IMR-90 (cell line): ENCODE measurements at regions not wholly inside any gene's neighbourhood (a gene's known extent, or its start where the extent isn't known, plus 50 kb on each side); places are given as distances from the start of the nearest gene placed in this dataset.

ENCODE experiments used
- ATAC-seq: fragments of 200-7000 bp; cut with Tn5 transposase; 2 replicates; pipeline ENCODE4 v1.9.1; 2020; ENCODE audit warnings: low read depth, mild to moderate bottlenecking, moderate library complexity
- BruUV-seq: library from RNA; stranded (reverse); fragments of 400-500 nt; replicated peaks from 2 replicates; lab custom pipeline; 2021; lab: Mats Ljungman, UMichigan
- CTCF ChIA-PET: fragments of 300-600 bp; formaldehyde crosslinking; extraction: SDS; loops from one replicate; lab custom pipeline; 2021; ENCODE audit warnings: antibody characterized with exemption; lab: Yijun Ruan, JAX
- POLR2A ChIA-PET: fragments of 300-600 bp; sonication (Branson Sonifier 250); formaldehyde crosslinking; loops from one replicate; lab custom pipeline; 2022; ENCODE audit warnings: antibody characterized with exemption; ENCODE audit not compliant: unreplicated experiment; lab: Charles Lee
- DNase-seq: peaks from one replicate; pipeline ENCODE4 v3.0.0; 2013
- H2AFZ ChIP-seq: replicated peaks from 2 replicates; pipeline ENCODE3; 2013; ENCODE audit warnings: low read length, mild to moderate bottlenecking; ENCODE audit not compliant: poor library complexity
- H2AK5ac ChIP-seq: 2 replicates; pipeline ENCODE4 v1.6.1; 2013; ENCODE audit warnings: low read depth, low read length, inconsistent platforms
- H2AK9ac ChIP-seq: replicated peaks from 2 replicates; pipeline ENCODE3; 2013; ENCODE audit warnings: mild to moderate bottlenecking, low read depth, low read length, moderate library complexity; ENCODE audit not compliant: poor library complexity
- H2BK120ac ChIP-seq: 2 replicates; pipeline ENCODE4 v1.6.1; 2013; ENCODE audit warnings: low read depth, low read length, inconsistent platforms
- H2BK15ac ChIP-seq: 3 replicates; pipeline ENCODE4 v1.6.1; 2013; ENCODE audit warnings: low read depth, low read length, inconsistent platforms
- H2BK20ac ChIP-seq: 2 replicates; pipeline ENCODE4 v1.6.1; 2013; ENCODE audit warnings: low read depth, mild to moderate bottlenecking, inconsistent platforms, low read length, moderate library complexity
- H2BK5ac ChIP-seq: 2 replicates; pipeline ENCODE4 v1.6.1; 2013; ENCODE audit warnings: mild to moderate bottlenecking, low read depth, low read length, inconsistent platforms; ENCODE audit not compliant: poor library complexity, severe bottlenecking
- H3K14ac ChIP-seq: replicated peaks from 2 replicates; pipeline ENCODE4 v1.6.1; 2013; ENCODE audit warnings: low read depth, low read length, inconsistent platforms
- H3K18ac ChIP-seq: 2 replicates; pipeline ENCODE4 v1.6.1; 2013; ENCODE audit warnings: low read depth, low read length, control low read depth
- H3K23ac ChIP-seq: 2 replicates; pipeline ENCODE4 v1.6.1; 2013; ENCODE audit warnings: low read depth, low read length, inconsistent platforms
- H3K27ac ChIP-seq: 2 replicates; pipeline ENCODE4 v1.5.1; 2013; ENCODE audit warnings: mild to moderate bottlenecking, control low read depth, low read length; ENCODE audit not compliant: insufficient read depth
- H3K27me3 ChIP-seq: 2 replicates; pipeline ENCODE4 v1.6.1; 2013; ENCODE audit warnings: low read length; ENCODE audit not compliant: control insufficient read depth, insufficient read depth
- H3K36me3 ChIP-seq: 2 replicates; pipeline ENCODE4 v1.6.1; 2013; ENCODE audit warnings: low read length, mixed read lengths; ENCODE audit not compliant: control insufficient read depth, insufficient read depth
- H3K4ac ChIP-seq: 2 replicates; pipeline ENCODE4 v1.6.1; 2013; ENCODE audit warnings: low read depth, low read length, inconsistent platforms
- H3K4me1 ChIP-seq: 2 replicates; pipeline ENCODE4 v1.6.1; 2013; ENCODE audit warnings: low read length, mixed read lengths; ENCODE audit not compliant: control insufficient read depth, insufficient read depth
- H3K4me2 ChIP-seq: 2 replicates; pipeline ENCODE4 v1.6.1; 2013; ENCODE audit warnings: low read depth, mild to moderate bottlenecking, control low read depth, low read length, moderate library complexity
- H3K4me3 ChIP-seq: 2 replicates; pipeline ENCODE4 v1.5.1; 2013; ENCODE audit warnings: low read depth, mild to moderate bottlenecking, control low read depth, low read length, moderate library complexity; ENCODE audit not compliant: insufficient read depth
- H3K56ac ChIP-seq: 2 replicates; pipeline ENCODE4 v1.6.1; 2013; ENCODE audit warnings: low read length, inconsistent platforms; ENCODE audit not compliant: insufficient read depth; ENCODE audit errors: extremely low read depth
- H3K79me1 ChIP-seq, 2 experiments: 2 replicates each; pipeline ENCODE4 v1.6.1; 2013; ENCODE audit warnings: low read length in 2 of 2, inconsistent platforms in 1 of 2, low read depth in 1 of 2
- H3K9ac ChIP-seq: 2 replicates; pipeline ENCODE4 v1.6.1; 2013; ENCODE audit warnings: low read depth, low read length, control low read depth
- H3K9me1 ChIP-seq: 2 replicates; pipeline ENCODE4 v1.6.1; 2013; ENCODE audit warnings: low read length, inconsistent platforms; ENCODE audit not compliant: insufficient read depth
- H3K9me3 ChIP-seq: 2 replicates; pipeline ENCODE4 v1.6.1; 2013; ENCODE audit warnings: low read length; ENCODE audit not compliant: control insufficient read depth, insufficient read depth
- H4K20me1 ChIP-seq: 2 replicates; pipeline ENCODE4 v1.6.1; 2013; ENCODE audit warnings: low read length, inconsistent platforms; ENCODE audit not compliant: insufficient read depth
- H4K5ac ChIP-seq: 2 replicates; pipeline ENCODE4 v1.6.1; 2013; ENCODE audit warnings: mild to moderate bottlenecking, low read depth, low read length, control low read depth
- H4K8ac ChIP-seq, 2 experiments: 2 replicates each; pipeline ENCODE4 v1.6.1; 2013; ENCODE audit warnings: low read depth in 2 of 2, low read length in 2 of 2, control low read depth in 1 of 2, inconsistent platforms in 1 of 2
- H4K91ac ChIP-seq: 2 replicates; pipeline ENCODE4 v1.6.1; 2013; ENCODE audit warnings: low read depth, low read length, inconsistent platforms; ENCODE audit not compliant: insufficient read depth
- CEBPB ChIP-seq: IDR thresholded peaks from 2 replicates; pipeline ENCODE4 v1.6.1; 2012; ENCODE audit warnings: low read depth, low read length, improper control_type of control experiment
- MAFK ChIP-seq: IDR thresholded peaks from 2 replicates; pipeline ENCODE4 v1.6.1; 2012; ENCODE audit warnings: low read depth, low read length, improper control_type of control experiment
- RCOR1 ChIP-seq: IDR thresholded peaks from 2 replicates; pipeline ENCODE4 v1.6.1; 2012; ENCODE audit warnings: mild to moderate bottlenecking, low read length, improper control_type of control experiment; ENCODE audit not compliant: insufficient replicate concordance
- RFX5 ChIP-seq: IDR thresholded peaks from 2 replicates; pipeline ENCODE4 v1.8.0; 2012; ENCODE audit warnings: low read depth, mild to moderate bottlenecking, low read length, moderate library complexity
- dilution Hi-C: fragments of 300-500 bp; cut with HindIII; formaldehyde crosslinking; loops from one replicate; pipeline ENCODE4 v1.14.3; 2018; ENCODE audit warnings: low sequenced_read_pairs; ENCODE audit not compliant: unreplicated experiment
- in situ Hi-C: fragments of 300-500 bp; cut with MboI; formaldehyde crosslinking; loops from 3 replicates; pipeline ENCODE4 v1.14.3; 2019; ENCODE audit warnings: low sequenced_read_pairs, inconsistent platforms, mixed read lengths
- intact Hi-C: fragments of 100-400 bp; cut with micrococcal nuclease; formaldehyde crosslinking; loops from 2 replicates; pipeline ENCODE4 v1.10.0; 2022

DNA sequence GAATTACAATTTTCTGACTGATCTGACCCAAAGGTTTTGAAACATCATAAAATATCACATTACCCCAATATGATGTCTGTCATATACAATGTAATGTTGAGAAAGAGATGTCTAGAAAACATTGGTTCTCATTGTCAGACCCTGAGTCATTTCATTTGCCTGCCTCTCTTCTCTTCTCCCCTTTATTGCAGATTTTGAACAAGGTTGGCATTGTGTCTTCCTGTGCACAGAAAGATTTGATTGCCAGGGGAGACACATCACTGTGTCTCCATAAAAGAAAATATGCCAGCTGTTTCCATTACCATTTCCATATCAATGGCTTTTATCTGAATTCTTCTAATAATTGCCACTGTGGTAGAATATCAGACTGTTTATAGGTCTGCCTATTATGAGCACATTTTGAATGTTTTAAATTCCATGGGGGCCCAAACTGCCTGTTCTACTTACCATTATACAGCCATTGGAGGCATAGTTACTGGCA is 65.6 kb downstream of the IFI44 start:
- Histone ChIP-seq H2AK5ac (no peak overlapping the region), H2BK5ac (no peak overlapping the region), H3K36me3 (no peaks in the 10 kb centered on the region), H3K23ac (no peak overlapping the region), H3K14ac (no peak overlapping the region), H4K91ac (no peak overlapping the region), H3K4ac (no peak overlapping the region), H3K9me1 (no peaks in the 10 kb centered on the region), H2AK9ac (no peak overlapping the region), H3K18ac (no peak overlapping the region), H3K4me3 (no peak overlapping the region), H3K4me2 (peak overlapping the region; percentile 39; the same call in 1 of the 2 replicates), H2AFZ (no peak overlapping the region), H3K56ac (no peak overlapping the region), H2BK15ac (no peak overlapping the region), H4K8ac (no peak overlapping the region), H2BK120ac (no peak overlapping the region), H3K79me1 (no peaks in the 10 kb centered on the region), H4K5ac (no peak overlapping the region), H4K20me1 (no peaks in the 10 kb centered on the region), H3K4me1 (peaks cover 7% of the 10 kb centered on the region), H3K9ac (no peak overlapping the region), H3K27ac (no peak overlapping the region), H3K9me3 (no peaks in the 10 kb centered on the region), H3K27me3 (no peaks in the 10 kb centered on the region), H2BK20ac (no peak overlapping the region)
- CTCF ChIA-PET = no interaction called here
- POLR2A ChIA-PET = no interaction called here
- peak; percentile 39 for DNase-seq
- in situ Hi-C loops (no loop called here), intact Hi-C loops (no loop called here), dilution Hi-C loops (no loop called here)
- ATAC-seq = peak; percentile 48
- no TSS peak for BruUV-seq
- TF ChIP-seq RCOR1 = no peak
- no peak for TF ChIP-seq RFX5
- TF ChIP-seq MAFK = no peak
- peak; percentile 29; the same call in 1 of the 2 replicates for TF ChIP-seq CEBPB
